Midbrain (tissue), 1 donor: ENCODE measurements at regions not wholly inside any gene's neighbourhood (a gene's known extent, or its start where the extent isn't known, plus 50 kb on each side); places are given as distances from the start of the nearest gene placed in this dataset.

Experiments
- DNase-seq: peaks from one replicate; lab custom pipeline; 2025; lab: John Stamatoyannopoulos, UW

DNA sequence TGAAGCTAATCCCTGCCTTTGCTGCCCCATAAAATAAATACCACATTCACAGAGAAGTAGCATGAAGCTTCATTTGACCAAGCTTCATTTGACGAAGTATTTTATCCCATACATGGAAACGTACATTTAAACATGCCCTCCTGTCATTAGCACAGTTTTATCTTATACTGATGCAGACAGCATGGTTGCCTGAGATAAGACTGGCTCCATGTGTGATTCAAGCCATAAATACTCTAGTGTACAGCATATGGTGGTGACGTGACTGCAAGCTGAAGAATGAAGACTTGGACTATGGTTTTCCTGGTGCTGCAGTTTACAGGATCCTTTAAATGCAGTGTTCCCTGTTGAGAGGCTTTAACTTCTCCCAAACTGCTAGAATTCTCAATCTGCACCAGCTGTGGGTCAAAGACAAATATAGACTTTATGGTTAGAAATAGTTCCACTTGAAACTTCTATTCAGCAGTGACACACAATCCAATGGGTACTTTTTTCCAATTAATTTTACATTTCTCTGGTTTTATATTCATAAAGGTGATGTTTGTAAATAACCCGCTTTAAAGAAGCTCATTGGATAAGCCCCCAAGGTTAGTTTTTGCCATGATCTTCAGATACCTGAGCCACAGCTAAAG lies 64.9 kb downstream of the CYB561 start:
- DNase-seq = no peak

DNA sequence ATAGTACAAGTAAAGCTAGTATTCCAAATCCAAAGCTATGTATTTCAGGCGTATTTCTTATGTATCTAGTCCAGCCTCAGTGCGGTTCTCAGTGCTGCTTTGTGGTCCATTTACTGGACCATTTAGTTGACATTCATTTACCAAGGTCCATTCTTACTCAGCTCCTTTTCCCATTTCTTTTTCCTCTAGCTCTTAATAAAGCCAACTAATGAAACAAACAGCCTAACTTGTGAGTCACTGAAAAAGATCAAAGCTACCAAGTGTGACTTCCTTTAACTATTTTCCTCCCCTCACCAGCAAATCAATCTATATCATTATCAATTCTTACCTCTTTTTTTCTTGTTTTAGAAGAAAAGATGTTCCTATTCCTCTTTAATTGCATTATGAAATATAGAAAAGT lies 64.0 kb downstream of the CYB561 start:
- DNase-seq = no peak
